ENCODE measurements at regions not wholly inside any gene's neighbourhood (a gene's known extent, or its start where the extent isn't known, plus 50 kb on each side); places are given as distances from the start of the nearest gene placed in this dataset.

DNA sequence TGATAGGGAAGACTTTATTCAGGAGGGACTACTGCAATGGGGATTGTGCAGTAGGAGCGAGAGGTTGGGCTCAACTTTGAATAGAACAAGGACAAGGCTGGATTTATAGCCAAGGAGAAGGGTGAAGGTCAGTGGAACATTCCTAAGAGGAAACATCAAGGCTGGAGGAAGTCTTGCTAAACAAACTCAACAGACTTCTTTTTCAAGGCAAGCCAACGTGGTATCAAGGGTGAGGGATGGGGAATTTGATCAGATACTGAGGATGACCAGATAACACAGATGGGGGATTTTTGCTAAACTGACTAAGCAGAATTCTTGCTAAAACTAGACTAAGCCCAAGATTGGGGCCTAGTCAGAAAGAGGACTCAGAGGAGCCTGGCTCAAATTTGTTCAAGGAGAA, 107.3 kb downstream of the DUSP10 start:
- no peak for TF ChIP-seq EZH2 (IDR thresholded peaks at IDR 0.05; ENCODE audit: insufficient read depth, low read length)
- TF ChIP-seq, protein P1, sequence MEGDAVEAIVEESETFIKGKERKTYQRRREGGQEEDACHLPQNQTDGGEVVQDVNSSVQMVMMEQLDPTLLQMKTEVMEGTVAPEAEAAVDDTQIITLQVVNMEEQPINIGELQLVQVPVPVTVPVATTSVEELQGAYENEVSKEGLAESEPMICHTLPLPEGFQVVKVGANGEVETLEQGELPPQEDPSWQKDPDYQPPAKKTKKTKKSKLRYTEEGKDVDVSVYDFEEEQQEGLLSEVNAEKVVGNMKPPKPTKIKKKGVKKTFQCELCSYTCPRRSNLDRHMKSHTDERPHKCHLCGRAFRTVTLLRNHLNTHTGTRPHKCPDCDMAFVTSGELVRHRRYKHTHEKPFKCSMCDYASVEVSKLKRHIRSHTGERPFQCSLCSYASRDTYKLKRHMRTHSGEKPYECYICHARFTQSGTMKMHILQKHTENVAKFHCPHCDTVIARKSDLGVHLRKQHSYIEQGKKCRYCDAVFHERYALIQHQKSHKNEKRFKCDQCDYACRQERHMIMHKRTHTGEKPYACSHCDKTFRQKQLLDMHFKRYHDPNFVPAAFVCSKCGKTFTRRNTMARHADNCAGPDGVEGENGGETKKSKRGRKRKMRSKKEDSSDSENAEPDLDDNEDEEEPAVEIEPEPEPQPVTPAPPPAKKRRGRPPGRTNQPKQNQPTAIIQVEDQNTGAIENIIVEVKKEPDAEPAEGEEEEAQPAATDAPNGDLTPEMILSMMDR (IDR thresholded peaks at IDR 0.05; ENCODE audit: insufficient read depth, low read depth, low read length): no peak

Data from astrocyte (in vitro differentiated cells and primary cell).